GM21619 (cell line): ENCODE measurements at regions not wholly inside any gene's neighbourhood (a gene's known extent, or its start where the extent isn't known, plus 50 kb on each side); places are given as distances from the start of the nearest gene placed in this dataset.
"Not testable (repeated sequence)": the region's sequence is repeated elsewhere in the genome, so short reads cannot be mapped to it uniquely, and the experiment has no call there.

Source experiments
- ATAC-seq: cut with Tn5 transposase; IDR thresholded peaks from one replicate; pipeline ENCODE4 v1.9.1; 2021; ENCODE audit not compliant: unreplicated experiment

DNA sequence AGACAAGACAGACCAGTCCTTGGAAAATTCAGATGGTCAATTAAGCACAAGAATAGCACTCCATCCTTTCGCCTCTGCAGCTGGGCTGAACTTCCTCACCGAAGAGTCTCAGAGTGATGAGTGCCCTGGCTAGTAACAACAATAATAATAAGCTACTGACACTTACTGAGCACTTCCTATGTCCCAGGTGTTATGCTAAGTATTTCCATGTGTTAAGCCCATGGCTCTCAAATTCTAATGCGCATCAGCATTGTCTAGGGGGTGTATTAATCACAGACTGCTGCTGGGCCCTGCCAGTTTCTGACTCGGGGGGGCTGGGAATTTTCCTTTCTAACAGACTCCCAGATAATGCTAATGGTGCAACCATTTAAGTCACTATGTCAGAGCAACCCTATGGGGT is 118.2 kb upstream of the LRFN2 start:
- ATAC-seq, result no peak

DNA sequence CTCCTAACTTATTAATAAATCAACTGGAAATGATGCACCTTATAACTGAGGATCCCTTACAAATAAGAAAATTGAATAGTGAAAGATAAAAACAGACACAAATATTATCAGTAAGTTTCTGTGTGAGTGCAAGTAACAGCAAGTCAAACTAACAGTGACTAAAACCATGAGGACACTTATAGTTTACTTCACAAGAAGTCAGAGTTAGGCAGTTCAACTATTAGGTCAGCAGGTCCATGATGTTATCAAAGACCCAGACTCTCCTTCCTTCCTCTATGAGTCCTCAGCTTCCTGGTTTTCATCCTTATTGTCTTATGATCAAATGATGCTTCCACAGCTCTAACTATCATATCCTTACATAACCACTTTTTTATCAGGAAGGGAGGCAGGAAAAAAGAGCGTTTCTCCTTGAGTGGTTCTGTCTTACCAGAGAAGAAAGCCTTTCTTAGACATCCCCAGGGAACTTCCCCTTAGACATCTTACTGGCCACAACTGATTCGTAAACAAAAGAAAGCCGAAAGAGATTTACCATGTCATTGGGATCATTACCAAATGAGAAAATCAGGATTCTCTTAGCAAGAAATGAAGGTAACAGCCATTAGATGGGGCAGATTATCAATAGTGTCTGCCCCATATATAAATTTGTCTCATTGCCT is 114.3 kb upstream of the LRFN2 start:
- ATAC-seq, result no peak

DNA sequence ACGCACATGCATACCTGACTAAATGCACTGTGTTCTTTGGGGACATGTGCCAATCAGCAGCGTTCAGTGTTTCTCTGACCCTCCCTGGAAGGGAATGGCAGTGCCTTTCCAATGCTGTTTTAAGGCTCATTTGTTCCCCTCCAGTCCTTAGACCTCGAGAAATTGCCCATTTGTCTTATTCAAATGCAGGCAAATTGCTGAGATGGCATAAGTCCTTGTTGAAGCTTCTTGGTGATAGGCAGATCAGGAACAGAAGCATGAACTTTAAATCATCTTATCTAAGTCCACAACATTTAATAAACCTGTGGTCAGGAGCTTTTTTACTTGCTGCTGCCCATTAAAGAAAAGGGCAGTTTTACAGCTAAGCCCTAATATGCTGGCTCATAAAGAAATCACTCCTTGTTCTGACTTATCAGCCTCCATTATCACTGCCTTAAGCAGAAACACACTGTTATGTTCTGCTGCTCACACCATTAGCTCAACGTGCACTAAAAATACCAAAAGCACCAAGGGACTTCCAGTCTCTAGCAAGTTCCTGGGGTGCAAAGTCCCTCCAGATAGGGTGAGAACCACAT is 112.9 kb upstream of the LRFN2 start:
- ATAC-seq, result no peak

DNA sequence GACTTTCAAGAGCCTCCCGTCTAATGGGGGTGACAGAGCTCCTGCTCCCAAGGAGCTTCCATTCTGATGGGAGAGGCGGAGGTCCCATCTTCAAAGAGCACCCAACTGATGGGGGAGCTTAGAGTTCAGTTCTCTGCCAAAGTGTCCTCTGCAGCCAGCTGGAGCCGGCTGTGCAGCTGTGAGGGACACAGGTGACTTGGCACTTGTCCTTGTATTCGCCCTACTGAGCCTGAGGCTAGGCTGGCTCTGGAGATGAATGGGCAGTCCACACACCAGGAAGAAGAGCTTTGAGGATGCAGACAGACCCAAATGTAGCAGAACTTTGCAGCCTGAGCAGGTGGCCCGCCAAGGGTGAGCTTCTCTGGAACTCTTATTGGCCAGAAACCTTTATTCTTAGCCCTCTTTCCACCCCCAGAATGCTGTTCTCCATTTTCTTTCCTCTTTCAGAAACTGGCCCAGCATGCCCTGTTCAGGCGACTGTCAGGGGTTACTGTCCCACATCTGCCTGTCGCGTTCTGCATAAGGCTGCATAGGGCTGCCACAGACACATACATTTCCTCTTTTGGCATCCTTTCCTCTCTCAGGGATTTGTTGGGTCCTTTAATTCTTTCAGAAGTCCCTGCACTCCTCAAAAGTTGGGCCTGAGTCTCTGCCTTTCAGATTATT is 108.7 kb upstream of the LRFN2 start:
- no peak for ATAC-seq

DNA sequence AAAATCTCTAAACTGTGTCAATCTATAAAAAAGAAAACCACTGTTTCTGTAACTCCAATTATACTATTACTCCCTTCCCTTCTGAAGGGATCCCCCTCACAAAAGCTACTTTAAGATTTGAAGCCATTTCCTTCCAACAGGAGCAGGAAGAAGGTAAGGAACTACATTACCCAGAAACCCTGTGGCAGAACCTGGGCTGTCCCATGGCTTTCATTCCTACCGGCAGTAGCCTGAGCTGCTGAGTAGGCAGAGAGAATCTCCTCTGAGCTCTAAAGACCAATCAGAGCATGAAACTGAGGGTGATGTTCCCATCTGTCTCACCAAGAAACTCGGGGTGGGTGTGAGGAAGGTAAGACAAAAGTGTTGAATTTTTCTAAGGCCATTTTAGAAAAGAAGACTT is 108.0 kb upstream of the LRFN2 start:
- no peak for ATAC-seq

DNA sequence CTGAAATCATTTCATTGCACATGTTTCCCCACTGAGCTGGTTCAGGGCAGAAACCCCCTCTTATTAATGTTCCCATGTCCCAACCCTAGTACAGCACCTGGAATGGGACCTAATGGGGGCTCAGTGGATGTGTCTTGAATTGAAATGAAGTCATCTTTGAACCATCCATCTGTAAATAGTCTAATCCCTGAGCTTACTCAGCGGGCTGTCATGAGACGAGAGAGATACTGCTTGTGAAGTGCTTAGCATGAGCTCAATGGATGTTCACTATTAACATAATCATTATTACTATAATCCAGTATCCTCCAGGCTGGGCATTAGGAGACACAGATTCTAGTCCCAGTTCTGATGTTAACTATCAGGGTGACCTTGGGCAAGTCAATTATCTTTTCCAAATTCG is 106.6 kb upstream of the LRFN2 start:
- ATAC-seq, result no peak

DNA sequence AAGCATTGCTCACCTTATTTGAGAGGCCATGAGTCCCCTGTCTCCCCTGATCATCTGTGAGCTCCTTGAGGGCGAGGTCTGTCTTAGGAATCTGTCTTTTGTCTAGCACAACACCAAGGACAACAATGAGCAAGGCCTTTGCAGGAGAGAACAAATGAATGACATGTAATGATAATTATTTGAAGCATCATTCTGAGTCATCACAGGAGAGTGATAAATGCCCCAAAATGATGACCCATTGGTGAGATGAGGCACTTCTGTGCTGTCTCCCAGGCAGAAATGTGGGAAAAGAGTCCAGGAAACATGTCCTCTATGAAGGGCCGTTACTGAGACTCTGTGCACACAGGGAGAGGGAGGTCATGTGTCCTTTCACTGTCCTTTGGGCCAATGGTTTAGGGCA is 105.2 kb upstream of the LRFN2 start:
- no peak for ATAC-seq

DNA sequence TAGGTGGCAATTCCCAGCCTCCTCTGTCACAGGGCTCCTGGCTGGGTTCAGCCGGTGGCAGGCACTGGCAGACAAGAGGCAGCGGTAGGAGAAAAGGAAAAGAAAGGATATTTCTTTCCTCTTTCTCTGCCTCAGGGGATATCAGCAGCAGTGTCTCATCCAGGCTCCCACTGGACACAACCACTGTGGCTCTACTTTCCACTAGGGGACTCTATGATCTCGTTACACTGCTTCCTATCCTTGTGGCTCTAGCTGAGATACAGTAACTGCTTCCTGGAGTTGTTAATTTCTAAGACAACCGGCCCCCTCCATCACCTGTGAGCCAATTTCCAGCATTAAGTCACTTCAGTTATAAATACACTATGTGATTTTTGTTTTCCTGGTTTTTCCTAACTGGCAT is 102.0 kb upstream of the LRFN2 start:
- no peak for ATAC-seq

DNA sequence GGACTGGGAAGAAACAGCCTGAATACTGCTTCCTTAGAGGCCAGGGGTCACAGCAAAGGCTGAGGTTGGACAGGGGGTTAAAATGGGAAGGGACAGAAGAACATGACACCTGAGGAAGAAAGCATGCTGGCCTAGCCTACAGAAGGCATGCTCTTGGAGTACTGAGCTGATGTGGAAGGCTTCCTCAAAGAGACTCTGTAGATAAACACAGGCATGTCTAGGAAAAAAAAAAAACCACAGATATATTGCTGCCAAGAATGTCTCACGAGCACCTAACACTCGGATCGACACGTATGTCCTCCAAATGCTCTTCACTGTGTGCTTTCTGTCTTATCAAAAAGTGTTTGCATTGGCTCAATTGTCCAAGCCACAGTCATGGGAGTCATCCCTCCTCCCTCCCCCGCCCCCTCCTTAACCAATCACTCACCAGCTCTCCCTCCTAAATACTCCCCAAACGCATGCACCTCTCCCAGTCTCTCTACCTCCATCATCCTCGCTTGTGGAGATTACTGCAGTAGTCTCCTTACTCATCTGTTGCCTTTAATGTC is 101.1 kb upstream of the LRFN2 start:
- no peak for ATAC-seq

DNA sequence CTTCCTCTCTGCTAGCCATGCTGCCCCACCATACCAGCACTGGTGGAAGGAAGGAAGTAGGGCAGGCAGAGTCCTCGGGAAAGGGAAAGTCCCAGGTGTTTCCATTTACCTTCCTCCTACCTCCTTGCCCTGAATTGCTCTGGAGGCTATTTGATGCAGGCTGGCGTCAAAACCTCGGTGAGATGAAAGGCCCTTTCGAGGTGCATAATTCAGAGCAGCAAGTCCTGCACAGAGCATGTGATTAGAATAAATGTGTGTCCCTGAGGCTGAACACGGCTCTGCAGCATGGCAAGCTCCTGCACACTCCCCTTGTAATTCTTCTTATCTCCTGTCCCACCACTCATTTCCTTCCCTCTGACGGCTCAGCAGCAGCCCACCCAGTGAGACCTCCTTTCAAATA is 98.7 kb upstream of the LRFN2 start:
- no peak for ATAC-seq

DNA sequence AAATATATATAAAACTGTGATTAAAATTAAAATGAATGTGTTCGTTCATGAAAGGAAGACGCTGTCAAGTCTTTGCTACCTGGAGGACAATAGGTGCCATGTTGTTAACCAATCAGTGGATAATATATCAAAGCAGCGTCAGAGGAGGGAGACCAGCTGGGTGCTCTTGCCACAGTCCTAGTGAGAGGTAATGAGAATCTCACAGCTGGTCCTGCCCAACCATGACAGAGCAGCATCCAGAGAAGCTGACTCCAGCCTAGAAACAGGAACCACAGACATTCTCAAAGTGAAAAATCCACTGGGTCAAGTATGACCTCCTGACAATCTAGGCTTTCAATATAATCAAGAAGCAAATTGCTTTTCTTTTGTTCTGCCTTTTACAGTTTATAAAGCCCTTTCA is 94.5 kb upstream of the LRFN2 start:
- ATAC-seq, result no peak

DNA sequence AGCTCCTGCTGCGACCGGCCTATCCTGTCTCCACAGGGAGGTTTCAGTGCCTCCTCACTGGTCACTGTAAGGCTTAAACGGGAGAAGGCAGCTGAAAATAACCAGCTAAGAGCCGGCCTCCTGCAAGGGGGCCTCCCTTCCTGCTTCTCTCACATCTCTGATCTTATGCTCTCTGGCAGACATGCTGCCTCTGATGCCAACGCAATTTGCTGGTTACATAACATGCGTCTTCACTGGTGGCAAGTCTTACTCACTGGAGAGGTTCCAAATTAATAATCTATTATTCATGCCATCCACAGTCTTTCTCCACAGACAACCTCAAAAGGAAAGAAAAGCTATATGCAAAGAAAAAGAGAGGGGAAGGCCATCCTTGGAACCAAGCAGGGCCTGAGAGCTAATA is 91.8 kb upstream of the LRFN2 start:
- ATAC-seq, result no peak

DNA sequence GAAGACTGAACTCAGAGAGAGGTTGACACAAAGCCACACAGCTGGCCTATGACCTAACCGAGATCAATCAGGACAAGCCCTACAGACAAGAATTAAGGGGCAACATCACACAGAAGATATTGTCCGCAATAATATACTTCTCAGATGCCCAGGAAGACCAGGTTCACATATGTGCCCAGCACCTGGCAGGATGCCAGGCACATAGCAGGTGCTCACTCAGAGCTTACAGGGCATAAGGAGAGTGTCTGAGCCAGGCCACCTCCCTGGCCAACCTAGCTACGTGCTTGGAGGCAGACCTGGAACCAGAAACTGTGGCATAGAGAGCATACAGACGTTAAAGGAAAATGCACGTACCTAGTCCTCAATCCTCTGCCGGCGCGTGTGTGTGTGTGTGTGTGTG is 87.0 kb upstream of the LRFN2 start:
- ATAC-seq, result no peak

DNA sequence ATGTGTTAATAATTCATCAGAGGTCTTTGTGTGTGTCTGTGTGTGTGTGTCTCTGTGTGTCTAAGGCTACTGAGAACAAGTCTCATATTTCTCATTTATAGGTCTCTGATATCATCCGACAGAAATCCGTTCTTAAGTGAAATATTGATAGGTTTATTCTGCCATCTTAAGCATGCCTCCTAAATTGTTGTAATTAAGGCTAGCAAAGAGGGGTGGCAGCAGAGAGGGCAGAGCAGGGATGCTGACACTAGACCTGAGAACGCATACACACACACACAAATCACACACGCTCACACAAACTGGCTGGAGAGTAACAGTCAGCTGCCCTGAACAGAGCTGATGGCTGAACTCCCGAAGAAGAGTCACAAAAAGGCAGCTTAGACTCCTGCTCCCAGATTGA is 84.9 kb upstream of the LRFN2 start:
- ATAC-seq, result no peak

DNA sequence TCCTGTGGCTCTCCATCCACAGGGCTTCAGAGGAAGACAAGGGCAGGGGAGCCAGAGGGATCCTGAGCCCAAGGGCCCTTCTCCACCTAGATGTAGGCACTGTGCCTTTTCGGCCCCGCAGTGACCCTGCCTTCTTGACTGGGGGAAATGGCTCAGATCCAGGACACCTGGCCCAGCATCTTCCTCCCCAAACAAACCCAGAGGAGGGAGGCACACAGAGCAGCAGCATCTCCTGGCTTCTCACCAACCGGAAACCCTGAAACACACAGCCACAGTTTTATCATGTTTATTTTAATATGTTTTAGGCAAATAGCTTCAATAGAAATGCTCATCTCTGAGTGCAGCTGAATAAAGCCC is 84.5 kb upstream of the LRFN2 start:
- no peak for ATAC-seq

DNA sequence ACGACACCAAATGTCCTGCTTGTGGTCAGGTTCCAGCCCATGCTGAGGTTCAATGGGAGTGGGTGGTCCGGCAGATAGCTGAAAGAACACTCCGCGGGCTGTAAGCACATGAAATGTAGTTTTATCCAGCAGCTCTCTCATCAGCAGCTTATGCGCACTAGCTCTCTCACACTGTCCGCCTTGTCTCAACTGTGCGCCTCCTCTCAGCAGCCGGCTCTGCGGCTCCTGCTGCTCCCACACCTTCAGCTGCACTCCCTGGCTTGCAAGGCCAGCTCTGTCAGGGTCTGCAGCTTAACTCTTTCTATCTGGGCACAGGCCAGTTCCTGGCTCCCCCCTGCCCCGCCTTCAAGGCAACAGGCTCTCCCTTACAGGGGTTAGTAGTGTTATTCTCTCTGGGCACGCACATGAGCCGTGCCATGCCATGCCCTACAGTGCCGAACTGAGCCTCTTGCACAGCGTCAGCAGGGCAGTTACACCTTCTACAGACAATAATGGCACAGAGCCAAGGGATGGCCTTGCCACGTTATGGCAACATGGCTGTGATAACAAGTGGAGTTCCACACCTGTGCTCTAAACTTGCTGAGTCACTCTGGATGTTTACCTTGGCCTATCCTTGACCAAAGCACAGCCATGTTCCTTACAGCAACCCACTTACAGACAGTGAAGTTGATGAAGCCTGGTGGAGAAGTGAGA is 84.0 kb upstream of the LRFN2 start:
- no peak for ATAC-seq

DNA sequence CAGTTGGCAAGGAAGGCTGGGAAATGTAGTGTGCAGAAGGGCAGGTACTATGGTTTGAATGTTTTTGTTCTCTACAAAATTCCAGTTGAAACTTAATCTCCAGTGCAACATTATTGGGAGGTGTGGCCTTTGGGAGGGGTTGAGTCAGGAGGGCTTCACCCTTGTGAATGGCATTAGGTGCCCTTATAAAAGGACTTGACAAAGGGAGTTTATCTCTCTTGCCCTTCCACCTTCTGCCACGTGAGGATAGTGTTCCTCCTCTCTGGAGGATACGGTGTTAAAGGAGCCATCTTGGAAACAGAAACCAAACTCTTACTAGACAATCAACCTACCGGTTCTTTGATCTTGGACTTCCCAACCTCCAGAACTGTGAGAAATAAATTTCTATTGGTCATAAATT is 82.2 kb upstream of the LRFN2 start:
- no peak for ATAC-seq

DNA sequence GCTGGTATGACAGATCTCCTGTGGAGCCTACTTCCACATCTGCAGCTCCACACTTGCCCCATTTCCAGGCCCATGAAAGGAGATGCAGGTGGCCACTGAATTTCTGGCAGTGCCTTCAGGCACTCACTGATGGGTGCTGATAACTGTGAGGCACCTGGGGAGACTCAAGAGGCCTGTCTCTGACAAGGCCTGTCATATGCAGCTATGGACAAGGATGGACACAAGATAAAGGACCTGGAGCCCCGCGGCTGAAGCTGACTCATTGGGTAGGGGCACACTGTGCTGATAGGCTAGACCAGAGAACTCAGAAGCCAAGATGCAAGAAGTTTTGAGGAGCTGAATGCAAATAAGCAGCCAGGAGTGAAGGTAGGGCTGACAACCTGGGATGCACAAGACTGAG is 81.0 kb upstream of the LRFN2 start:
- no peak for ATAC-seq

DNA sequence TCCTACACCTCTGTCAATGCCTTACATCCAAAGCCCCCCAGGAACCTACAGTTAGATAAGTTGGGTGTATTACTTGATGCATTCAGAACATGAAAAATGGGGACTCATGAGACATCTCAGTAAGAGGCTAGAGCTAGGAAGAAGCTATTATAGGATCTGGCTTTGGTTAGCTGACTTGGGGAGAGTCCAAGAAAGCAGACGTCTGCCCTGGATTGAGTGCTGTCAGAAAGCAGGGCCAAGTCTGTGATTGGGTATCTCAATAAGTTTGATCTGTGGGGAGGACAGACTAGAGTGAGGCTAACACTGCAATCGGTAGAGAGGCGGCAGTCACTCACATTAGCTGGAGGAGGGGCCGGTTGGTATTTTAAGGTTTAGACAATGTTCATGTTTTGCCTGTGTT is 79.4 kb upstream of the LRFN2 start:
- no peak for ATAC-seq

DNA sequence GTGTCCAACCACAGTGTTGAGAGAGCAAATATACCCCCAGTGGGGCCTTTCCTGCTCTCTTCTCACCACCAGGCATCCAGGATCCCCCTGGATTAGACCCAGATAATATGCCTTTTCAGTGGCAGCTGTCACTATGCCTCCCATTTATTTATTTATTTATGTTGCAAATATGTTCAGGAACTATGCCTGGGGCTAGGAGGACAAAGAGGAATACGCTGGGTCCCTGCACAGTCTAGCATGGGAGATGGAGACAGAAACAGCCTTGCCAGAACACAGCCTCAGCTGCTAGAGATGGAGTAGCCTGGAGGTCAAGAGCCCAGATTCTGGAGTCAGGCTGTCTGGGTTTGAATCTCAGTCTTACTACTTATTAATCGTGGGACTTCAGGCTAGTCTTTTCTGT is 74.6 kb upstream of the LRFN2 start:
- ATAC-seq, result no peak

DNA sequence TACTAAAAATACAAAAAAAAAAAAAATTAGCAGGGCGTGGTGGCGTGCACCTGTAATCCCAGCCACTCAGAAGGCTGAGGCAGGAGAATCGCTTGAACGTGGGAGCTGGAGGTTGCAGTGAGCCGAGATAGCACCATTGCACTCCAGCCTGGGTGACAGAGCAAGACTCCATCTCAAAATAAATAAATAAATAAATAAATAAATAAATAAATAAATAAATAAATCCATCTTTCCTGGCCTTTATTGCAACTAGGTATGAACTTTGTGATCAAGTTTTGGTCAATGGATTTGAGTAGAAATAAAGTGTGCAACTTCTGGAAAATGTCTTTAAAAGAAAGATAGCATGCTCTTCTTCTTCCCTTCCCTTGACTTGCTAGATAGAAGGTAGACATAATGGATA is 69.6 kb upstream of the LRFN2 start:
- not testable (repeated sequence) for ATAC-seq

DNA sequence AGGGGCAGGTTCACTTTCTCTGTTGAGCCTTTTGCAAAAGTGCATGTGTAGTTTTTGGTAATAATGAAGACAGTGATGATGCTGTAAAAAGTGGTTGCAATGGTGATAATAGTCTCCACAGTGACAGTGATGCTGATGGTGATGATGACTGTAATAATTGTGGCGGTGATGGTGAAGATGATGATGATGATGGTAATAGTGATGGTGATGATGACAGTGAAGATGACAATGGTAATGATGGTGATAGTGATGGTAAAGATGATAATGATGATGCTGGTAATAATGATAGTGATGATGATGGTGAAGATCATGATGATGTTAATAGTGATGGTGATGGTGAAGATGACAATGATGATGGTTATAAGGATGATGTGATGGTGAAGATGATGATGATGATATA is 67.7 kb upstream of the LRFN2 start:
- ATAC-seq, result no peak
